HL-60 (cell line): ENCODE measurements at regions not wholly inside any gene's neighbourhood (a gene's known extent, or its start where the extent isn't known, plus 50 kb on each side); places are given as distances from the start of the nearest gene placed in this dataset.

ENCODE experiments used
- DNase-seq, 2 experiments: peaks; one replicate each; pipeline ENCODE4 v3.0.0-alpha.2; 2010 to 2020; ENCODE audit warnings: low read depth in 1 of 2, low spot score in 1 of 2
- H3K27ac ChIP-seq: fragments of 250-450 bp; sonication (Bioruptor Pico); replicated peaks from 2 replicates; pipeline ENCODE4 v1.5.1; 2020; ENCODE audit warnings: mild to moderate bottlenecking, moderate library complexity
- H3K27me3 ChIP-seq: fragments of 250-450 bp; sonication (Bioruptor Pico); 2 replicates; pipeline ENCODE4 v1.5.1; 2021; ENCODE audit warnings: mild to moderate bottlenecking, moderate library complexity; ENCODE audit not compliant: insufficient read depth, poor library complexity, severe bottlenecking
- H3K4me3 ChIP-seq: replicated peaks from 2 replicates; pipeline ENCODE4 v1.5.1; 2011; ENCODE audit warnings: mild to moderate bottlenecking, control low read depth, low read length; ENCODE audit not compliant: insufficient read depth
- CTCF ChIP-seq: IDR thresholded peaks from one replicate; pipeline ENCODE4 v1.5.1; 2011; ENCODE audit warnings: low read length, control low read depth, inconsistent platforms; ENCODE audit not compliant: insufficient read depth
- GABPA ChIP-seq: IDR thresholded peaks from 2 replicates; pipeline ENCODE4 v1.6.1; 2012; ENCODE audit warnings: low read depth
- POLR2AphosphoS5 ChIP-seq: IDR thresholded peaks from 2 replicates; pipeline ENCODE4 v1.6.1; 2012; ENCODE audit warnings: low read depth
- SPI1 ChIP-seq: IDR thresholded peaks from 2 replicates; pipeline ENCODE4 v1.6.1; 2012; ENCODE audit warnings: low read depth, mild to moderate bottlenecking, borderline replicate concordance
- TF ChIP-seq, protein P1 (sequence below): IDR thresholded peaks from 2 replicates; pipeline ENCODE4 v1.6.1; 2012; ENCODE audit warnings: low read depth; ENCODE audit not compliant: insufficient replicate concordance

GRCh38 chr22:27588915-27589314 is 212.6 kb downstream of the MN1 start:
- Histone ChIP-seq H3K27me3 (no peaks in the 10 kb centered on the region), H3K4me3 (no peak overlapping the region), H3K27ac (no peak overlapping the region)
- no peak for DNase-seq
- TF ChIP-seq SPI1 (no peak), GABPA (no peak), POLR2AphosphoS5 (no peak), CTCF (no peak)
- TF ChIP-seq, protein P1, sequence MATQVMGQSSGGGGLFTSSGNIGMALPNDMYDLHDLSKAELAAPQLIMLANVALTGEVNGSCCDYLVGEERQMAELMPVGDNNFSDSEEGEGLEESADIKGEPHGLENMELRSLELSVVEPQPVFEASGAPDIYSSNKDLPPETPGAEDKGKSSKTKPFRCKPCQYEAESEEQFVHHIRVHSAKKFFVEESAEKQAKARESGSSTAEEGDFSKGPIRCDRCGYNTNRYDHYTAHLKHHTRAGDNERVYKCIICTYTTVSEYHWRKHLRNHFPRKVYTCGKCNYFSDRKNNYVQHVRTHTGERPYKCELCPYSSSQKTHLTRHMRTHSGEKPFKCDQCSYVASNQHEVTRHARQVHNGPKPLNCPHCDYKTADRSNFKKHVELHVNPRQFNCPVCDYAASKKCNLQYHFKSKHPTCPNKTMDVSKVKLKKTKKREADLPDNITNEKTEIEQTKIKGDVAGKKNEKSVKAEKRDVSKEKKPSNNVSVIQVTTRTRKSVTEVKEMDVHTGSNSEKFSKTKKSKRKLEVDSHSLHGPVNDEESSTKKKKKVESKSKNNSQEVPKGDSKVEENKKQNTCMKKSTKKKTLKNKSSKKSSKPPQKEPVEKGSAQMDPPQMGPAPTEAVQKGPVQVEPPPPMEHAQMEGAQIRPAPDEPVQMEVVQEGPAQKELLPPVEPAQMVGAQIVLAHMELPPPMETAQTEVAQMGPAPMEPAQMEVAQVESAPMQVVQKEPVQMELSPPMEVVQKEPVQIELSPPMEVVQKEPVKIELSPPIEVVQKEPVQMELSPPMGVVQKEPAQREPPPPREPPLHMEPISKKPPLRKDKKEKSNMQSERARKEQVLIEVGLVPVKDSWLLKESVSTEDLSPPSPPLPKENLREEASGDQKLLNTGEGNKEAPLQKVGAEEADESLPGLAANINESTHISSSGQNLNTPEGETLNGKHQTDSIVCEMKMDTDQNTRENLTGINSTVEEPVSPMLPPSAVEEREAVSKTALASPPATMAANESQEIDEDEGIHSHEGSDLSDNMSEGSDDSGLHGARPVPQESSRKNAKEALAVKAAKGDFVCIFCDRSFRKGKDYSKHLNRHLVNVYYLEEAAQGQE = no peak

DNA sequence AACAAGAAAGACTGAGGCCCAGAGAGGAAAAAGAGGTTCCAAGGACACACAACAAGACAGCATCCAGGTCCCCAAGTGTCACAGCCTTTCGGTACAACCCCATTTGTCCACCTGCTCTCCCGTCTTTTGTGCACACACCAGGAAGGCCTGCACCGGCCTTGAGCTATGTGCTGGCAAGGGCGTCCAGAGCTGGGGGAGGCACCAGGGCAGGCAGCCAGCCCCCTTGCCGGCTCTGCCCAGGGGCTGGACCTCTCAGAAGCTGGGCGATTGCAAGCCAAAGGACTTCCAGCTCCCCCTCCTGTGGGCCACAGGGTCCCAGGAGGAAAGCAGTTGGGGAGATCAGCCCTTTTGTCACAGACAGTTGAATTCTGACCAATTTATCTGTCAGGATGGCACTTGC is 210.5 kb downstream of the MN1 start:
- Histone ChIP-seq H3K27me3 (no peaks in the 10 kb centered on the region), H3K4me3 (no peak overlapping the region), H3K27ac (no peak overlapping the region)
- no peak for DNase-seq
- no peak for TF ChIP-seq SPI1
- TF ChIP-seq CTCF = no peak
- no peak for TF ChIP-seq POLR2AphosphoS5
- no peak for TF ChIP-seq GABPA
- TF ChIP-seq, protein P1 = no peak

- no peak overlapping the region for H3K27ac ChIP-seq
- H3K27me3 ChIP-seq = no peaks in the 10 kb centered on the region
- no peak for DNase-seq
- TF ChIP-seq, protein P1 = no peak
- TF ChIP-seq SPI1 = no peak
- no peak for TF ChIP-seq GABPA
- no peak for TF ChIP-seq CTCF
- no peak for TF ChIP-seq POLR2AphosphoS5
- H3K4me3 ChIP-seq = no peak overlapping the region
These were observed 208.2 kb downstream of the MN1 start for GRCh38 chr22:27593378-27593777.
